ENCODE measurements at regions not wholly inside any gene's neighbourhood (a gene's known extent, or its start where the extent isn't known, plus 50 kb on each side); places are given as distances from the start of the nearest gene placed in this dataset.

DNA sequence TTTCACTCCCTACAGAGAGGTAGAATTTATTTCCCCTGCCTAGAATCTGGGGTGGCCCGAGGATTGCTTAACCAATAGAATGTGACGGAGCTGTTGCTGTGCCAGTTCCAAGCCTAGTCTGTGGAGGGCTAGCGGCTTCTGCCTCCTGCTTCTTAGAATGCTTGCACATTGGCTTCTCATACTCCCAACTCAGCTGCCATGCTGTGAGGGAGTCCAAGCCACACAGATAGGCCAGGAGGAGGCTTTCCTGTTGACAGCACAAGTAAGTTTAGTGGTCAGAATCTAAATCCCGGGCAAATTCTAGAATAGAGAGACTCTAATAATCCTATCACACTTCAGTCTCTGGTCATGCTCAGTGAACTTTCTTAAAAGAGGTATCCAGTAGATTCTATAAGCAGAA is 57.5 kb upstream of the SNRPB2 start:
- TF ChIP-seq POLR2A (IDR thresholded peaks at IDR 0.05; ENCODE audit: low read depth, low read length) (no peak), NRF1 (conservative IDR thresholded peaks at IDR 0.05; ENCODE audit: low read depth, low read length) (no peak), SPI1 (IDR thresholded peaks at IDR 0.05; ENCODE audit: borderline replicate concordance, insufficient read depth, low read depth, low read length) (no peak), MXI1 (IDR thresholded peaks at IDR 0.05; ENCODE audit: low read depth, low read length) (no peak), POLR2AphosphoS2 (IDR thresholded peaks at IDR 0.05; ENCODE audit: low read depth, low read length) (no peak), CREM (IDR thresholded peaks at IDR 0.05; ENCODE audit: low read depth) (no peak), NFXL1 (IDR thresholded peaks at IDR 0.05; ENCODE audit: borderline replicate concordance) (no peak)
- TF ChIP-seq, protein P1, sequence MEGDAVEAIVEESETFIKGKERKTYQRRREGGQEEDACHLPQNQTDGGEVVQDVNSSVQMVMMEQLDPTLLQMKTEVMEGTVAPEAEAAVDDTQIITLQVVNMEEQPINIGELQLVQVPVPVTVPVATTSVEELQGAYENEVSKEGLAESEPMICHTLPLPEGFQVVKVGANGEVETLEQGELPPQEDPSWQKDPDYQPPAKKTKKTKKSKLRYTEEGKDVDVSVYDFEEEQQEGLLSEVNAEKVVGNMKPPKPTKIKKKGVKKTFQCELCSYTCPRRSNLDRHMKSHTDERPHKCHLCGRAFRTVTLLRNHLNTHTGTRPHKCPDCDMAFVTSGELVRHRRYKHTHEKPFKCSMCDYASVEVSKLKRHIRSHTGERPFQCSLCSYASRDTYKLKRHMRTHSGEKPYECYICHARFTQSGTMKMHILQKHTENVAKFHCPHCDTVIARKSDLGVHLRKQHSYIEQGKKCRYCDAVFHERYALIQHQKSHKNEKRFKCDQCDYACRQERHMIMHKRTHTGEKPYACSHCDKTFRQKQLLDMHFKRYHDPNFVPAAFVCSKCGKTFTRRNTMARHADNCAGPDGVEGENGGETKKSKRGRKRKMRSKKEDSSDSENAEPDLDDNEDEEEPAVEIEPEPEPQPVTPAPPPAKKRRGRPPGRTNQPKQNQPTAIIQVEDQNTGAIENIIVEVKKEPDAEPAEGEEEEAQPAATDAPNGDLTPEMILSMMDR (IDR thresholded peaks at IDR 0.05 in 2 of 3, conservative IDR thresholded peaks at IDR 0.05 in 1 of 3; ENCODE audit: control insufficient read depth in 2 of 3, extremely low read depth in 1 of 3, insufficient read depth in 1 of 3, low read depth in 3 of 3, low read length in 3 of 3): no peak
